Erythroblast (primary cell): ENCODE measurements at regions not wholly inside any gene's neighbourhood (a gene's known extent, or its start where the extent isn't known, plus 50 kb on each side); places are given as distances from the start of the nearest gene placed in this dataset.
"Not testable (repeated sequence)": the region's sequence is repeated elsewhere in the genome, so short reads cannot be mapped to it uniquely, and the experiment has no call there.

Experiments used
- GATA1 ChIP-seq: IDR thresholded peaks from 2 replicates; pipeline ENCODE4 v1.6.1; 2011; ENCODE audit warnings: low read depth, mild to moderate bottlenecking, control low read depth, low read length, moderate library complexity
- POLR2A ChIP-seq: IDR thresholded peaks from 2 replicates; pipeline ENCODE4 v1.6.1; 2011; ENCODE audit warnings: mild to moderate bottlenecking, low read length

DNA sequence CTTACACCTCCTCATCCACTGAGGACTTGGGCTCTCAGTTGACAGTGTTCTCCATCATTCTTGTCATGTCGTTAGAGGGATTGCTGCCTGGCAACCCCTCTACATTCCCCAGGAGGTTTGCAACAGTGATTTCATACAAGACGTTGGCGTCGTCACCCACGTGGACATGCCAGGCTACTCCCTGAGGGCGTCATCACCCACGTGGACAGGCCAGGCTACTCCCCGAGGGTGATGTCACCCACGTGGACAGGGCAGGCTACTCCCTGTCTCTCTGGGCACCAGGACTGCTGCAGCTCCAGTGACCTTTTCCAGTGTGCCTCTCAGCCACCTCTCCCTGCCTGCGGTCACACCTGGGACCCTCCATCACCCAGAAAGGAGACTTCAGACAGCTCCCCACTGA is 117.4 kb downstream of the SEPTIN7 start:
- TF ChIP-seq POLR2A, GATA1: not testable (repeated sequence)
